ENCODE measurements at regions not wholly inside any gene's neighbourhood (a gene's known extent, or its start where the extent isn't known, plus 50 kb on each side); places are given as distances from the start of the nearest gene placed in this dataset.

DNA sequence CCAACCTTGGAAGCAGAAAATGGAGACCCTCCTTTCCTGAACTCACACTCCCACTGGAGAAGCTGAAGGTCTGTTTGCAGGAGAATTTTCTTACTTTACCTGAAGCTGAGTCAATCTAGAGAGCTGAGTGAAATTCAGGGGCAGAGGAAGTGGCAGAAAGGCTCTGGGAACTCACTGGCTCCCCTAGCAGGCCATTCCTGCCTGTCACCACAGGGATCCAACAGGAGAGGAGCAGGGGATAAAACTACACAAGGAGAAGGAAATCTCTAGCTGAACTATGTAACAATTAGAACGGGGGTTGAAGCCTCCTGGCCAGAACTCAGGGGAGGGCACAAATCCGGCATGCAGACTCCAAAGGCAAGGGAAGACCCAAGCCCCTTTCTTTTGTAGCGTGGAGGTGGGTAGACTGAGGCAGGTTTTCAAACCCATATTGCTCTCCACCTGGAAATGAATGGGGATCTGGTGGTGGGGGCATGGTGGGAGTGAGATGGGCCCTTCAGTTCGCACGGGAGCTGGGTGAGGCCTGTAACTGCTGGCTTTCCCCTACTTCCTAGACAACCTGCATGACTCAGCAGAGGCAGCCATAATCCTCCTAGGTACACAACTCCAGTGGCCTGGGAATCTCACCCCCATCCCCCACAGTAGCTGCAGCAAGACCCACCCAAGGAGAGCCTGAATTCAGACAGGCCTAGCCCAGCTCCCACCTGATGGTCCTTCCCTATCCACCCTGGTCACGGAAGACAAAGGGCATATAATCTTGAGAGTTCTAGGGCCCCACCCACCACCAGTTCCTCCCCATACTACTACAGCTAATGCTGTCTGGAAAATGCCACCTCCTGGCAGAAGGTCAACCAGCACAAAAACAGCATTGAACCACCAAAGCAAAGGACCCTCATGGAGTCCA is 158.1 kb downstream of the LTN1 start:
- no peaks in the 10 kb centered on the region for H3K36me3 ChIP-seq (ENCODE audit: control insufficient read depth in 4 of 4, insufficient read depth in 4 of 4, low read length in 4 of 4)

DNA sequence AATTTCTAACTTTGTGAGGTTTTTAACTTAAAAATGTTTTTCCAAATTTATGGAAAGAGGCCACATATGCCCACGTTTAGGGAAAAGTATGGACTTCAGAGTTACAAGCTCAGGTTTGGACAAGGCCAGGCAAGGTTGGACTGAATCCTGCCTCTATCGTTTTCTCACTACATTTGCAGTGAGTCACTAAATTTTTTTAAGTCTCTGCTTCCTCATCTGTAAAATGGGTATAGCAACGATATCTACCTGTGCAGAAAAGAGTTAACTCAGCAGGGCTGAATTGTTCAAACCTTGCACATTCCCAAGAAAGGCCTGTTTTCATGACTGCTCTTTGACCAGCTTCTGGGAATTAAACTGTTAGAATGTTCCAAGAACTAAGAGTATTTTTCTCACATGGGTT is 159.1 kb downstream of the LTN1 start:
- WGBS, 2 donors, result 92% methylated on average over 3 of the region's 3 CpGs
- DNase-seq, result no peak

More for the DNA sequence above, 158.1 kb downstream of the LTN1 start:
- Histone ChIP-seq H3K27me3 (ENCODE audit: control insufficient read depth in 3 of 3, insufficient read depth in 3 of 3, low read length in 2 of 3) (no peaks in the 10 kb centered on the region), H3K4me3 (no peak overlapping the region), H3K4me1 (ENCODE audit: control insufficient read depth in 5 of 5, insufficient read depth in 5 of 5, low read length in 5 of 5) (peaks cover 0 to 3% (median 0%) of the 10 kb centered on the region in 5 donors), H3K9me3 (ENCODE audit: control insufficient read depth in 4 of 4, insufficient read depth in 3 of 4, low read length in 3 of 4) (peaks cover 0 to 4% (median 0%) of the 10 kb centered on the region in 4 donors), H3K27ac (ENCODE audit: low read depth in 1 of 2, low read length in 1 of 2) (no peak overlapping the region), H3K9ac (ENCODE audit: insufficient read depth in 1 of 2, low read length in 2 of 2) (no peak overlapping the region)
- DNase-seq (no peak), ATAC-seq (ENCODE audit: insufficient read depth, low FRiP score) (no peak)
- WGBS, 2 donors, result 97 to 98% methylated on average over 6 of the region's 6 CpGs
- TF ChIP-seq, protein P1, sequence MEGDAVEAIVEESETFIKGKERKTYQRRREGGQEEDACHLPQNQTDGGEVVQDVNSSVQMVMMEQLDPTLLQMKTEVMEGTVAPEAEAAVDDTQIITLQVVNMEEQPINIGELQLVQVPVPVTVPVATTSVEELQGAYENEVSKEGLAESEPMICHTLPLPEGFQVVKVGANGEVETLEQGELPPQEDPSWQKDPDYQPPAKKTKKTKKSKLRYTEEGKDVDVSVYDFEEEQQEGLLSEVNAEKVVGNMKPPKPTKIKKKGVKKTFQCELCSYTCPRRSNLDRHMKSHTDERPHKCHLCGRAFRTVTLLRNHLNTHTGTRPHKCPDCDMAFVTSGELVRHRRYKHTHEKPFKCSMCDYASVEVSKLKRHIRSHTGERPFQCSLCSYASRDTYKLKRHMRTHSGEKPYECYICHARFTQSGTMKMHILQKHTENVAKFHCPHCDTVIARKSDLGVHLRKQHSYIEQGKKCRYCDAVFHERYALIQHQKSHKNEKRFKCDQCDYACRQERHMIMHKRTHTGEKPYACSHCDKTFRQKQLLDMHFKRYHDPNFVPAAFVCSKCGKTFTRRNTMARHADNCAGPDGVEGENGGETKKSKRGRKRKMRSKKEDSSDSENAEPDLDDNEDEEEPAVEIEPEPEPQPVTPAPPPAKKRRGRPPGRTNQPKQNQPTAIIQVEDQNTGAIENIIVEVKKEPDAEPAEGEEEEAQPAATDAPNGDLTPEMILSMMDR (IDR thresholded peaks at IDR 0.05; ENCODE audit: control extremely low read depth, extremely low read depth), result no peak

DNA sequence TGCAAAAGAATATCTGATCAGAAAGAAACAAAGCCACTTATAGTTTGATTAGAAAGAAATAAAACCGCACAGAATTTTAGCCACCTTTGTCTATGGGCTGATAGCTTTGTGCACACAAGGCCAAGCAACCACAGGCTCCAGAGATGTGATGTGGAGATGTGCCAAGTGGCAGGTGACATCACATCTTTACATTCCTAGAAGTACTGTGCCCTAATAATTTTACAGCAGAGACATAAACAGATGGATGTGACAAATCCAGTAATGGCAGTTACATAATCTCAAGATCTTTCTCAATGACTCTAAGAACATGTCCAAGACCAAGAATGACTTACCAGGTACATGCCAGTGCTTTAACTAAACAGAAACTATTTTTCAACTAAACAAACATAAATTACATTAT is 159.5 kb downstream of the LTN1 start:
- DNase-seq, result no peak
- Histone ChIP-seq H3K27ac (ENCODE audit: low read depth in 1 of 2, low read length in 1 of 2) (no peak overlapping the region), H3K9ac (ENCODE audit: insufficient read depth in 1 of 2, low read length in 2 of 2) (no peak overlapping the region), H3K4me3 (no peak overlapping the region), H3K36me3 (ENCODE audit: control insufficient read depth in 4 of 4, insufficient read depth in 4 of 4, low read length in 4 of 4) (no peaks in the 10 kb centered on the region), H3K4me1 (ENCODE audit: control insufficient read depth in 5 of 5, insufficient read depth in 5 of 5, low read length in 5 of 5) (peaks cover 0 to 3% (median 0%) of the 10 kb centered on the region in 5 donors), H3K9me3 (ENCODE audit: control insufficient read depth in 4 of 4, insufficient read depth in 3 of 4, low read length in 3 of 4) (peaks cover 0 to 4% (median 0%) of the 10 kb centered on the region in 4 donors), H3K27me3 (ENCODE audit: control insufficient read depth in 3 of 3, insufficient read depth in 3 of 3, low read length in 2 of 3) (no peaks in the 10 kb centered on the region)
- TF ChIP-seq, protein P1 (IDR thresholded peaks at IDR 0.05; ENCODE audit: control extremely low read depth, extremely low read depth), result no peak
- no peak for ATAC-seq (ENCODE audit: insufficient read depth, low FRiP score)
- 87 to 98% methylated on average over 1 of the region's 1 CpG for WGBS, 2 donors

More for the DNA sequence above, 159.1 kb downstream of the LTN1 start:
- H3K27me3 ChIP-seq (ENCODE audit: control insufficient read depth in 3 of 3, insufficient read depth in 3 of 3, low read length in 2 of 3), result no peaks in the 10 kb centered on the region
- TF ChIP-seq, protein P1 (IDR thresholded peaks at IDR 0.05; ENCODE audit: control extremely low read depth, extremely low read depth), result no peak
- H3K9ac ChIP-seq (ENCODE audit: insufficient read depth in 1 of 2, low read length in 2 of 2), result no peak overlapping the region
- H3K27ac ChIP-seq (ENCODE audit: low read depth in 1 of 2, low read length in 1 of 2), result no peak overlapping the region
- H3K36me3 ChIP-seq (ENCODE audit: control insufficient read depth in 4 of 4, insufficient read depth in 4 of 4, low read length in 4 of 4), result no peaks in the 10 kb centered on the region
- H3K4me1 ChIP-seq (ENCODE audit: control insufficient read depth in 5 of 5, insufficient read depth in 5 of 5, low read length in 5 of 5), result peaks cover 0 to 3% (median 0%) of the 10 kb centered on the region in 5 donors
- ATAC-seq (ENCODE audit: insufficient read depth, low FRiP score), result no peak
- no peak overlapping the region for H3K4me3 ChIP-seq
- peaks cover 0 to 4% (median 0%) of the 10 kb centered on the region in 4 donors for H3K9me3 ChIP-seq (ENCODE audit: control insufficient read depth in 4 of 4, insufficient read depth in 3 of 4, low read length in 3 of 4)

All from lung (tissue), 11 donors.